ENCODE measurements at regions not wholly inside any gene's neighbourhood (a gene's known extent, or its start where the extent isn't known, plus 50 kb on each side); places are given as distances from the start of the nearest gene placed in this dataset.
"Not testable (repeated sequence)": the region's sequence is repeated elsewhere in the genome, so short reads cannot be mapped to it uniquely, and the experiment has no call there.

DNA sequence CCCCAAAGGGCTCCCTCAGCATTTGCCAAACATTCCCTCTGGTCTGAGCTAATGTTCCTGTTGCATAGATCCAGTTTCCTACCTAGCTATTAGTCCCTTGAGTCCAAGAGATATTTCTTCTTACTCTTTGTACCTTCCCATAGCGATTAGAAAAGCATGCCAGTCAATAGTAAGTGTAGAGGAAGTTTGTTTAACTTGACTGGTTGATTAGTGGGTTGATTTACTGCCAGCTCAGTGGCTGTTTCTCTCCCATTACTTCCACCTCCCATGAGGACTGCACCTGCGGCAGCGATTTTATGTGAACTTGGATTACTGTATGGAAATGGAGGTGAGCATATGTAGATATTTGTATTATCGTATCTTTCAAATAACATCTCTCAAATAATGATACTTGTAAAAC, 1748.4 kb upstream of the CELF4 start:
- TF ChIP-seq, protein P1, sequence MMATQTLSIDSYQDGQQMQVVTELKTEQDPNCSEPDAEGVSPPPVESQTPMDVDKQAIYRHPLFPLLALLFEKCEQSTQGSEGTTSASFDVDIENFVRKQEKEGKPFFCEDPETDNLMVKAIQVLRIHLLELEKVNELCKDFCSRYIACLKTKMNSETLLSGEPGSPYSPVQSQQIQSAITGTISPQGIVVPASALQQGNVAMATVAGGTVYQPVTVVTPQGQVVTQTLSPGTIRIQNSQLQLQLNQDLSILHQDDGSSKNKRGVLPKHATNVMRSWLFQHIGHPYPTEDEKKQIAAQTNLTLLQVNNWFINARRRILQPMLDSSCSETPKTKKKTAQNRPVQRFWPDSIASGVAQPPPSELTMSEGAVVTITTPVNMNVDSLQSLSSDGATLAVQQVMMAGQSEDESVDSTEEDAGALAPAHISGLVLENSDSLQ (IDR thresholded peaks at IDR 0.05), result peak; percentile 67
- no peak for TF ChIP-seq LEF1 (IDR thresholded peaks at IDR 0.05; ENCODE audit: borderline replicate concordance)
- ChIA-PET CTCF (no interaction called here), POLR2A (no interaction called here)
- no peak for DNase-seq (ENCODE audit: extremely low spot score)

- ChIA-PET CTCF (no interaction called here), POLR2A (no interaction called here)
- no peak for DNase-seq (ENCODE audit: extremely low spot score)
- TF ChIP-seq TARDBP (IDR thresholded peaks at IDR 0.05), result no peak
- TF ChIP-seq L3MBTL2 (conservative IDR thresholded peaks at IDR 0.05), result no peak
- no peak for TF ChIP-seq LEF1 (IDR thresholded peaks at IDR 0.05; ENCODE audit: borderline replicate concordance)
- TF ChIP-seq HDGF (IDR thresholded peaks at IDR 0.05; ENCODE audit: borderline replicate concordance), result no peak
- TF ChIP-seq NFRKB (IDR thresholded peaks at IDR 0.05), result no peak
- no peak for TF ChIP-seq FOXM1 (IDR thresholded peaks at IDR 0.05; ENCODE audit: borderline replicate concordance)
- no peak for TF ChIP-seq ARNT (IDR thresholded peaks at IDR 0.05)
- no peak for TF ChIP-seq BHLHE40 (IDR thresholded peaks at IDR 0.05; ENCODE audit: borderline replicate concordance)
- TF ChIP-seq CTBP1 (IDR thresholded peaks at IDR 0.05; ENCODE audit: borderline replicate concordance), result no peak
- TF ChIP-seq FOXK2 (IDR thresholded peaks at IDR 0.05), result no peak
- TF ChIP-seq ZNF384 (IDR thresholded peaks at IDR 0.05), result no peak
- no peak for TF ChIP-seq FOXA1 (IDR thresholded peaks at IDR 0.05)
- no peak for TF ChIP-seq SUZ12 (IDR thresholded peaks at IDR 0.05)
- no peak for TF ChIP-seq SP1 (IDR thresholded peaks at IDR 0.05)
- TF ChIP-seq ELF4 (IDR thresholded peaks at IDR 0.05), result no peak
- TF ChIP-seq, protein P1 (IDR thresholded peaks at IDR 0.05), result no peak
Measured at GRCh38 chr18:39311111-39311712, 1745.6 kb upstream of the CELF4 start.

DNA sequence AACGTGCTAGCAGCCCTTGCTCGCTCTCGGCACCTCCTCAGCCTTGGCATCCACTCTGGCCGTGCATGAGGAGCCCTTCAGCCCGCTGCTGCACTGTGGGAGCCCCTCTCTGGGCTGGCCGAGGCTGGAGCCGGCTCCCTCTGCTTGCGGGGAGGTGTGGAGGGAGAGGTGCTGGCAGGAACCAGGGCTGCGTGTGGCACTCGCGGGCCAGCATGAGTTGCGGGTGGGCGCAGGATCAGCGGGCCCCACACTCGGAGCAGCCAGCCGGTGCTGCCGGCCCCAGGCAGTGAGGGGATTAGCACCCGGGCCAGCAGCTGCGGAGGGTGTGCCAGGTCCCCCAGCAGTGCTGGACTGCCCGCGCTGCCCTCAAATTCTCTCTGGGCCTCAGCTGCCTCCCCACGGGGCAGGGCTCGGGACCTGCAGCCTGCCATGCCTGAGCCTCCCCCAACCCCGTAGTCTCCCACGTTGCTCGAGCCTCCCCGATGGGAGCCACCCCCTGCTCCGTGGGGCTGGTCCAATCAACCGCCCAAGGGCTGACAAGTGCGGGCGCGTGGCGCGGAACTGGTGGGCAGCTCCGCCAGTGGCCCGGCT, 1743.4 kb upstream of the CELF4 start:
- DNase-seq (ENCODE audit: extremely low spot score); POLR2A ChIA-PET; CTCF ChIA-PET: not testable (repeated sequence)

GRCh38 chr18:39305766-39306165, 1740.2 kb upstream of the CELF4 start:
- ChIA-PET CTCF (no interaction called here), POLR2A (no interaction called here)
- TF ChIP-seq FOXK2 (IDR thresholded peaks at IDR 0.05), result no peak
- no peak for TF ChIP-seq CTBP1 (IDR thresholded peaks at IDR 0.05; ENCODE audit: borderline replicate concordance)
- TF ChIP-seq L3MBTL2 (conservative IDR thresholded peaks at IDR 0.05), result no peak
- TF ChIP-seq HDGF (IDR thresholded peaks at IDR 0.05; ENCODE audit: borderline replicate concordance), result no peak
- no peak for TF ChIP-seq BHLHE40 (IDR thresholded peaks at IDR 0.05; ENCODE audit: borderline replicate concordance)
- no peak for TF ChIP-seq LEF1 (IDR thresholded peaks at IDR 0.05; ENCODE audit: borderline replicate concordance)
- no peak for TF ChIP-seq SUZ12 (IDR thresholded peaks at IDR 0.05)
- TF ChIP-seq NFRKB (IDR thresholded peaks at IDR 0.05), result no peak
- TF ChIP-seq SP1 (IDR thresholded peaks at IDR 0.05), result no peak
- TF ChIP-seq, protein P1 (IDR thresholded peaks at IDR 0.05), result no peak
- no peak for TF ChIP-seq ARNT (IDR thresholded peaks at IDR 0.05)
- TF ChIP-seq ELF4 (IDR thresholded peaks at IDR 0.05), result no peak
- TF ChIP-seq TARDBP (IDR thresholded peaks at IDR 0.05), result no peak
- TF ChIP-seq ZNF384 (IDR thresholded peaks at IDR 0.05), result no peak
- no peak for TF ChIP-seq FOXA1 (IDR thresholded peaks at IDR 0.05)
- no peak for TF ChIP-seq FOXM1 (IDR thresholded peaks at IDR 0.05; ENCODE audit: borderline replicate concordance)
- no peak for DNase-seq (ENCODE audit: extremely low spot score)

GRCh38 chr18:39302481-39302880, 1736.9 kb upstream of the CELF4 start:
- ChIA-PET CTCF (no interaction called here), POLR2A (no interaction called here)
- DNase-seq (ENCODE audit: extremely low spot score), result no peak
- TF ChIP-seq SUZ12 (IDR thresholded peaks at IDR 0.05) (no peak), ZNF384 (IDR thresholded peaks at IDR 0.05) (no peak), HDGF (IDR thresholded peaks at IDR 0.05; ENCODE audit: borderline replicate concordance) (no peak), FOXM1 (IDR thresholded peaks at IDR 0.05; ENCODE audit: borderline replicate concordance) (no peak), NFRKB (IDR thresholded peaks at IDR 0.05) (no peak), LEF1 (IDR thresholded peaks at IDR 0.05; ENCODE audit: borderline replicate concordance) (no peak)
- TF ChIP-seq, protein P1 (IDR thresholded peaks at IDR 0.05), result no peak

- POLR2A ChIA-PET, result no interaction called here
- CTCF ChIA-PET, result no interaction called here
- DNase-seq (ENCODE audit: extremely low spot score), result no peak
- no peak for TF ChIP-seq HDGF (IDR thresholded peaks at IDR 0.05; ENCODE audit: borderline replicate concordance)
- no peak for TF ChIP-seq ZNF384 (IDR thresholded peaks at IDR 0.05)
Measured at GRCh38 chr18:39299152-39299551, 1733.6 kb upstream of the CELF4 start.

Measured in HEK293T (cell line).